Fibroblast of lung (primary cell): ENCODE measurements at regions not wholly inside any gene's neighbourhood (a gene's known extent, or its start where the extent isn't known, plus 50 kb on each side); places are given as distances from the start of the nearest gene placed in this dataset.

Source experiments
- CTCF ChIP-seq, 2 donors: IDR thresholded peaks in 1 of 2; conservative IDR thresholded peaks in 1 of 2; 1 replicate in 1 of 2; 2 replicates in 1 of 2; pipeline ENCODE4 v1.5.1; 2011 to 2012; ENCODE audit warnings: low read length in 2 of 2, control low read depth in 1 of 2, inconsistent platforms in 1 of 2, low read depth in 1 of 2, mild to moderate bottlenecking in 1 of 2
- EZH2 ChIP-seq: IDR thresholded peaks from 2 replicates; pipeline ENCODE4 v1.5.1; 2012; ENCODE audit warnings: low read length, control low read depth, mild to moderate bottlenecking; ENCODE audit errors: missing control alignments

- TF ChIP-seq CTCF (conservative IDR thresholded peaks at IDR 0.05 in 1 of 2, IDR thresholded peaks at IDR 0.05 in 1 of 2; ENCODE audit: low read depth in 1 of 2, low read length in 2 of 2) (no peak), EZH2 (no peak)
Observed at GRCh38 chr16:77562497-77562896, 127.7 kb upstream of the ADAMTS18 start.
